Astrocyte (in vitro differentiated cells and primary cell): ENCODE measurements at regions not wholly inside any gene's neighbourhood (a gene's known extent, or its start where the extent isn't known, plus 50 kb on each side); places are given as distances from the start of the nearest gene placed in this dataset.

Experiments
- DNase-seq: peaks from one replicate; pipeline ENCODE4 v3.0.0-alpha.2; 2010; ENCODE audit warnings: low read depth
- FAIRE-seq: peaks from 2 replicates; lab custom pipeline; 2011; peaks lifted over from hg19 to GRCh38; lab: Jason Lieb, UNC
- H2AFZ ChIP-seq: 2 replicates; pipeline ENCODE4 v1.6.0; 2012; ENCODE audit warnings: low read depth, low read length, inconsistent platforms
- H3K27ac ChIP-seq: 2 replicates; pipeline ENCODE4 v1.5.1; 2011; ENCODE audit warnings: low read depth, low read length, inconsistent platforms
- H3K27me3 ChIP-seq: 2 replicates; pipeline ENCODE4 v1.6.0; 2011; ENCODE audit warnings: low read length, inconsistent platforms; ENCODE audit not compliant: insufficient read depth
- H3K36me3 ChIP-seq: 2 replicates; pipeline ENCODE4 v1.5.1; 2011; ENCODE audit warnings: low read length, inconsistent platforms; ENCODE audit not compliant: insufficient read depth
- H3K4me1 ChIP-seq: 2 replicates; pipeline ENCODE4 v1.5.1; 2011; ENCODE audit warnings: low read length, inconsistent platforms; ENCODE audit not compliant: insufficient read depth
- H3K4me2 ChIP-seq: 2 replicates; pipeline ENCODE4 v1.6.0; 2012; ENCODE audit warnings: low read length, inconsistent platforms
- H3K4me3 ChIP-seq: 2 replicates; pipeline ENCODE4 v1.5.1; 2011; ENCODE audit warnings: low read depth, mild to moderate bottlenecking, low read length, inconsistent platforms; ENCODE audit not compliant: insufficient read depth
- H3K79me2 ChIP-seq: 2 replicates; pipeline ENCODE4 v1.6.0; 2012; ENCODE audit warnings: mild to moderate bottlenecking, low read length, inconsistent platforms; ENCODE audit not compliant: insufficient read depth
- H3K9ac ChIP-seq: 2 replicates; pipeline ENCODE4 v1.6.0; 2012; ENCODE audit warnings: mild to moderate bottlenecking, low read length, inconsistent platforms
- H3K9me3 ChIP-seq: 2 replicates; pipeline ENCODE4 v1.5.1; 2012; ENCODE audit warnings: low read depth, mild to moderate bottlenecking, low read length, inconsistent platforms; ENCODE audit not compliant: insufficient read depth
- H4K20me1 ChIP-seq: 2 replicates; pipeline ENCODE4 v1.6.0; 2012; ENCODE audit warnings: low read length, inconsistent platforms; ENCODE audit not compliant: insufficient read depth
- H3K27ac Mint-ChIP-seq: one replicate; pipeline ENCODE4 v1.8.0; 2021; ENCODE audit warnings: mild to moderate bottlenecking, mixed read lengths; ENCODE audit not compliant: unreplicated experiment
- H3K27me3 Mint-ChIP-seq: one replicate; pipeline ENCODE4 v1.8.0; 2021; ENCODE audit warnings: low read depth, mixed read lengths; ENCODE audit not compliant: unreplicated experiment
- H3K36me3 Mint-ChIP-seq: one replicate; pipeline ENCODE4 v1.8.0; 2021; ENCODE audit warnings: low read depth, mixed read lengths; ENCODE audit not compliant: unreplicated experiment
- H3K4me1 Mint-ChIP-seq: one replicate; pipeline ENCODE4 v1.8.0; 2021; ENCODE audit warnings: low read depth, mixed read lengths; ENCODE audit not compliant: unreplicated experiment
- H3K4me3 Mint-ChIP-seq: one replicate; pipeline ENCODE4 v1.8.0; 2021; ENCODE audit warnings: mild to moderate bottlenecking, moderate library complexity, mixed read lengths; ENCODE audit not compliant: unreplicated experiment
- H3K9me3 Mint-ChIP-seq: one replicate; pipeline ENCODE4 v1.8.0; 2021; ENCODE audit warnings: mild to moderate bottlenecking, mixed read lengths; ENCODE audit not compliant: unreplicated experiment
- EZH2 ChIP-seq: IDR thresholded peaks from 2 replicates; pipeline ENCODE4 v1.6.1; 2012; ENCODE audit warnings: mild to moderate bottlenecking, low read length, inconsistent platforms; ENCODE audit not compliant: insufficient read depth
- TF ChIP-seq, protein P1 (sequence below): IDR thresholded peaks from 2 replicates; pipeline ENCODE4 v1.5.1; 2011; ENCODE audit warnings: low read depth, mild to moderate bottlenecking, inconsistent platforms, low read length, moderate library complexity; ENCODE audit not compliant: insufficient read depth

DNA sequence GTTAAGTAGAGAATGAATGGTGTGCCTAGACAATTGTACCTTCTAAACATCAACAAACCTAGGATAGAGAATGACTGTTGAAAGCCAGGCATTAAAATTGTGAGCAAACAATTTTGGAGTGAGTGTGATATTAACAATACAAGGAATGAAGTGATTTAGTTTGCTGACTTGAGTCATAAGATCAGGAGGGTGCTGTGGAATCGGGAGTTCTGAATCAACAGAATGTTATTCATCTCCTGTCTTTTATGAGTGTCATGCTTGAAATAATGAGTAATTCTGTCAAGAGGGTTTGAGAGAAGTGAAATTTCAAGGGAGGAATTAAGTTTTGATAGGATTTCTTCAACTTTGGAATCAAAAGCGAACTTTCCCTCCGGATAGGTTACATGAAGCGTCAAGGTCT is 214.4 kb upstream of the DSEL start:
- no peak for TF ChIP-seq EZH2
- TF ChIP-seq, protein P1, sequence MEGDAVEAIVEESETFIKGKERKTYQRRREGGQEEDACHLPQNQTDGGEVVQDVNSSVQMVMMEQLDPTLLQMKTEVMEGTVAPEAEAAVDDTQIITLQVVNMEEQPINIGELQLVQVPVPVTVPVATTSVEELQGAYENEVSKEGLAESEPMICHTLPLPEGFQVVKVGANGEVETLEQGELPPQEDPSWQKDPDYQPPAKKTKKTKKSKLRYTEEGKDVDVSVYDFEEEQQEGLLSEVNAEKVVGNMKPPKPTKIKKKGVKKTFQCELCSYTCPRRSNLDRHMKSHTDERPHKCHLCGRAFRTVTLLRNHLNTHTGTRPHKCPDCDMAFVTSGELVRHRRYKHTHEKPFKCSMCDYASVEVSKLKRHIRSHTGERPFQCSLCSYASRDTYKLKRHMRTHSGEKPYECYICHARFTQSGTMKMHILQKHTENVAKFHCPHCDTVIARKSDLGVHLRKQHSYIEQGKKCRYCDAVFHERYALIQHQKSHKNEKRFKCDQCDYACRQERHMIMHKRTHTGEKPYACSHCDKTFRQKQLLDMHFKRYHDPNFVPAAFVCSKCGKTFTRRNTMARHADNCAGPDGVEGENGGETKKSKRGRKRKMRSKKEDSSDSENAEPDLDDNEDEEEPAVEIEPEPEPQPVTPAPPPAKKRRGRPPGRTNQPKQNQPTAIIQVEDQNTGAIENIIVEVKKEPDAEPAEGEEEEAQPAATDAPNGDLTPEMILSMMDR, result no peak
- Histone ChIP-seq H3K4me1 (peaks cover 9% of the 10 kb centered on the region), H3K36me3 (no peaks in the 10 kb centered on the region), H3K4me2 (peak overlapping the region; percentile 58), H3K27ac (peak overlapping the region; percentile 76), H3K9ac (no peak overlapping the region), H2AFZ (no peak overlapping the region), H3K9me3 (no peaks in the 10 kb centered on the region), H4K20me1 (no peaks in the 10 kb centered on the region), H3K4me3 (no peak overlapping the region), H3K79me2 (no peaks in the 10 kb centered on the region), H3K27me3 (no peaks in the 10 kb centered on the region)
- FAIRE-seq (peak; percentile 80), DNase-seq (peak; percentile 81)
- H3K4me1 Mint-ChIP-seq, result peaks cover 10% of the 10 kb centered on the region
- no peaks in the 10 kb centered on the region for H3K27me3 Mint-ChIP-seq
- no peak overlapping the region for H3K4me3 Mint-ChIP-seq
- no peaks in the 10 kb centered on the region for H3K9me3 Mint-ChIP-seq
- peak overlapping the region; percentile 73 for H3K27ac Mint-ChIP-seq
- no peaks in the 10 kb centered on the region for H3K36me3 Mint-ChIP-seq

DNA sequence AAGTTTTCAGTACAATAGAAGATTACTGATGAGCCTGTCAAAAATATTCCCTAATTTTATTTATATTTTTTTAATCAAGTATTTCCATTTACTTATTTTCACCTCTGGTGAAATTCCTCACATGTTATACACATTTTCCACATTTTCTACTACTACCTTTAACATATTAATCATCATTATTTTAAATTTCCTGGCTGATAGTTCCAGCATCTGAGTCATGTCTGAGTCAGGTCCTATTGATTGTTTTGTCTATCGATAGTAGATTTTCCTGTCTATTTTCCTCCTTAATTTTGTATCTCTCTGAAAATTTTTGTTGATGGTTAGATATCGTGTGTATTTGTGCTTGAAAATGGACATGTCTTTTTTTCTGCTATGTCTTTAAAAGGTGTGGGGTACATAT is 211.8 kb upstream of the DSEL start:
- no peak overlapping the region for H3K4me3 Mint-ChIP-seq
- Histone ChIP-seq H3K36me3 (no peaks in the 10 kb centered on the region), H3K9me3 (no peaks in the 10 kb centered on the region), H3K4me2 (no peak overlapping the region), H4K20me1 (no peaks in the 10 kb centered on the region), H3K4me3 (no peak overlapping the region), H3K4me1 (peaks cover 9% of the 10 kb centered on the region), H2AFZ (no peak overlapping the region), H3K9ac (no peak overlapping the region), H3K27me3 (no peaks in the 10 kb centered on the region), H3K27ac (no peak overlapping the region), H3K79me2 (no peaks in the 10 kb centered on the region)
- peaks cover 10% of the 10 kb centered on the region for H3K4me1 Mint-ChIP-seq
- TF ChIP-seq, protein P1, result no peak
- TF ChIP-seq EZH2, result no peak
- peaks cover 6% of the 10 kb centered on the region for H3K9me3 Mint-ChIP-seq
- FAIRE-seq (no peak), DNase-seq (no peak)
- no peaks in the 10 kb centered on the region for H3K36me3 Mint-ChIP-seq
- no peaks in the 10 kb centered on the region for H3K27me3 Mint-ChIP-seq
- no peak overlapping the region for H3K27ac Mint-ChIP-seq

DNA sequence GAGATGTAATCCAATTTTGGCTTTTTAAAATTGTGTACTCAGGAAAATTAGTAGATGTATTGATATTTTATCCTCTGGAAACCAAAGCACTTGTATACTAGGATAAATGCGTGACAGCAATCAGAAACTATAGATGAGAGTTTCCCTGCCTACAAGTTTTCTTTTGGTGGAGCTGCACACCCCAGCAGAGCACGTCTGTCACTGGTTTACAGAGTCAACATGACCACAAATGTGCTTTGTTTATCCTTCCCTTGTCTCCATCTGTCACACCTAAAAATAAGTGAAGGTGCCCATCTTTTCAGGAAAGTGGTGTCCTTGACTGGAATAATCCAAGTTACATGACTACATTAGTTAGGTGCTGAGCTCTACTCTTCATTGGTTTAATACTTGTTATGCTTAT is 210.4 kb upstream of the DSEL start:
- no peak overlapping the region for H3K4me3 ChIP-seq
- DNase-seq (no peak), FAIRE-seq (no peak)
- Mint-ChIP-seq H3K4me3 (no peak overlapping the region), H3K4me1 (peaks cover 9% of the 10 kb centered on the region), H3K36me3 (no peaks in the 10 kb centered on the region), H3K27ac (no peak overlapping the region), H3K9me3 (peaks cover 6% of the 10 kb centered on the region), H3K27me3 (no peaks in the 10 kb centered on the region)
- no peak overlapping the region for H2AFZ ChIP-seq
- no peak overlapping the region for H3K27ac ChIP-seq
- no peaks in the 10 kb centered on the region for H3K27me3 ChIP-seq
- H4K20me1 ChIP-seq, result no peaks in the 10 kb centered on the region
- peaks cover 9% of the 10 kb centered on the region for H3K4me1 ChIP-seq
- TF ChIP-seq, protein P1, result no peak
- TF ChIP-seq EZH2, result no peak
- H3K79me2 ChIP-seq, result no peaks in the 10 kb centered on the region
- H3K4me2 ChIP-seq, result no peak overlapping the region
- H3K9me3 ChIP-seq, result no peaks in the 10 kb centered on the region
- H3K36me3 ChIP-seq, result no peaks in the 10 kb centered on the region
- no peak overlapping the region for H3K9ac ChIP-seq
